SK-N-SH (cell line): ENCODE measurements at regions not wholly inside any gene's neighbourhood (a gene's known extent, or its start where the extent isn't known, plus 50 kb on each side); places are given as distances from the start of the nearest gene placed in this dataset.

Source experiments
- CTCF ChIA-PET: fragments of 300-600, 350-600 bp; formaldehyde crosslinking; extraction: SDS; loops from one replicate; lab custom pipeline; 2021; lab: Yijun Ruan, JAX
- POLR2A ChIA-PET: fragments of 350-600 bp; sonication (Branson Sonifier 250); formaldehyde crosslinking; extraction: SDS; loops from one replicate; lab custom pipeline; 2020; ENCODE audit warnings: antibody characterized with exemption, inconsistent platforms; lab: Yijun Ruan, JAX
- DNase-seq: peaks from one replicate; pipeline ENCODE4 v3.0.0; 2012
- H2AFZ ChIP-seq: fragments of 200-600 bp; sonication (generic); 2 replicates; pipeline ENCODE4 v1.8.1; 2016; ENCODE audit warnings: antibody characterized with exemption, mild to moderate bottlenecking, low read depth
- H3F3A ChIP-seq: fragments of 200-600 bp; sonication (generic); replicated peaks from 2 replicates; pipeline ENCODE3; 2016; ENCODE audit warnings: antibody characterized with exemption, mild to moderate bottlenecking; ENCODE audit not compliant: insufficient read depth
- H3K27ac ChIP-seq, 2 experiments: fragments of 200-500 bp in 1 of 2; fragments of 200-600 bp in 1 of 2; sonication (Bioruptor generic) in 1 of 2; sonication (generic), shearing (Covaris generic) in 1 of 2; 2 replicates each; pipeline versions ENCODE4 v1.5.1 to v1.6.1; 2014 to 2016; ENCODE audit warnings: low read depth in 2 of 2, inconsistent platforms in 1 of 2, low read length in 1 of 2, mild to moderate bottlenecking in 1 of 2, mixed read lengths in 1 of 2
- H3K27me3 ChIP-seq: fragments of 200-600 bp; sonication (generic), shearing (Covaris generic); 2 replicates; pipeline ENCODE4 v1.6.1; 2016; ENCODE audit warnings: mixed run types; ENCODE audit not compliant: insufficient read depth
- H3K36me3 ChIP-seq, 2 experiments: fragments of 200-500 bp in 1 of 2; fragments of 200-600 bp in 1 of 2; sonication (Bioruptor generic) in 1 of 2; sonication (generic) in 1 of 2; replicated peaks in 1 of 2; 2 replicates each; pipeline versions ENCODE3 to v1.5.1; 2014 to 2016; ENCODE audit warnings: low read length in 1 of 2, mild to moderate bottlenecking in 1 of 2; ENCODE audit not compliant: insufficient read depth in 2 of 2, control insufficient read depth in 1 of 2
- H3K4me1 ChIP-seq, 2 experiments: fragments of 200-500 bp in 1 of 2; fragments of 200-600 bp in 1 of 2; sonication (Bioruptor generic) in 1 of 2; sonication (generic), shearing (Covaris generic) in 1 of 2; 2 replicates each; pipeline versions ENCODE4 v1.5.1 to v1.6.1; 2014 to 2016; ENCODE audit warnings: low read depth in 1 of 2, low read length in 1 of 2, mixed run types in 1 of 2; ENCODE audit not compliant: insufficient read depth in 2 of 2, control insufficient read depth in 1 of 2
- H3K4me2 ChIP-seq: fragments of 200-600 bp; sonication (generic), shearing (Covaris generic); 2 replicates; pipeline ENCODE4 v1.6.1; 2017; ENCODE audit warnings: mixed run types
- H3K4me3 ChIP-seq, 2 experiments: fragments of 200-500 bp in 1 of 2; fragments of 200-600 bp in 1 of 2; sonication (Bioruptor generic) in 1 of 2; sonication (generic), shearing (Covaris generic) in 1 of 2; 2 replicates each; pipeline versions ENCODE4 v1.5.1 to v1.8.1; 2014 to 2016; ENCODE audit warnings: low read depth in 2 of 2, inconsistent platforms in 1 of 2, low read length in 1 of 2, mild to moderate bottlenecking in 1 of 2, mixed read lengths in 1 of 2, moderate library complexity in 1 of 2
- H3K79me2 ChIP-seq: fragments of 200-600 bp; sonication (generic); 2 replicates; pipeline ENCODE4 v1.8.1; 2017; ENCODE audit warnings: mild to moderate bottlenecking; ENCODE audit not compliant: insufficient read depth
- H3K9ac ChIP-seq: fragments of 200-600 bp; sonication (generic); 2 replicates; pipeline ENCODE4 v1.6.1; 2017; ENCODE audit warnings: mixed run types
- H3K9me2 ChIP-seq: fragments of 200-600 bp; sonication (generic); 2 replicates; pipeline ENCODE4 v1.6.1; 2017; ENCODE audit warnings: mixed run types
- H3K9me3 ChIP-seq: fragments of 200-600 bp; sonication (generic); 2 replicates; pipeline ENCODE4 v1.6.1; 2017; ENCODE audit warnings: mixed run types, mild to moderate bottlenecking, moderate library complexity
- H4K20me1 ChIP-seq: fragments of 200-600 bp; sonication (generic); 2 replicates; pipeline ENCODE4 v1.6.1; 2017; ENCODE audit warnings: mild to moderate bottlenecking, mixed run types; ENCODE audit not compliant: insufficient read depth
- CHD2 ChIP-seq: fragments of 150-350 bp; IDR thresholded peaks from 2 replicates; pipeline ENCODE4 v1.6.1; 2018; ENCODE audit warnings: low read length; ENCODE audit not compliant: partially characterized antibody
- EP300 ChIP-seq, 2 experiments: IDR thresholded peaks; 2 replicates each; pipeline versions ENCODE4 v1.4.0 to v1.6.1; 2012; ENCODE audit warnings: borderline replicate concordance in 1 of 2, low read depth in 1 of 2, low read length in 1 of 2
- FOSL2 ChIP-seq: IDR thresholded peaks from 2 replicates; pipeline ENCODE4 v1.4.0; 2012; ENCODE audit warnings: low read depth, mild to moderate bottlenecking, moderate library complexity, borderline replicate concordance
- FOXM1 ChIP-seq: IDR thresholded peaks from 2 replicates; pipeline ENCODE4 v1.4.0; 2012; ENCODE audit warnings: low read depth, mild to moderate bottlenecking
- GATA2 ChIP-seq: sonication (generic); formaldehyde crosslinking; IDR thresholded peaks from 2 replicates; pipeline ENCODE4 v1.5.0; 2020; ENCODE audit warnings: mild to moderate bottlenecking, missing genetic modification reagents
- IRF3 ChIP-seq: fragments of 150-350 bp; IDR thresholded peaks from 2 replicates; pipeline ENCODE4 v1.6.1; 2016; ENCODE audit warnings: mild to moderate bottlenecking, low read depth, low read length
- JUND ChIP-seq: IDR thresholded peaks from 2 replicates; pipeline ENCODE4 v1.4.0; 2012
- MEF2A ChIP-seq: IDR thresholded peaks from 2 replicates; pipeline ENCODE4 v1.4.0; 2012; ENCODE audit warnings: low read depth, borderline replicate concordance
- MXI1 ChIP-seq: IDR thresholded peaks from 2 replicates; pipeline ENCODE4 v1.6.1; 2012; ENCODE audit warnings: mild to moderate bottlenecking, low read depth, low read length, improper control_type of control experiment
- NFIC ChIP-seq: IDR thresholded peaks from 2 replicates; pipeline ENCODE4 v1.4.0; 2012; ENCODE audit warnings: borderline replicate concordance
- PBX3 ChIP-seq: IDR thresholded peaks from 2 replicates; pipeline ENCODE4; 2012
- POLR2AphosphoS5 ChIP-seq: IDR thresholded peaks from 2 replicates; pipeline ENCODE4 v1.6.1; 2012; ENCODE audit warnings: low read depth, low read length
- REST ChIP-seq: IDR thresholded peaks from 2 replicates; pipeline ENCODE4 v1.6.1; 2012; ENCODE audit warnings: mild to moderate bottlenecking, low read depth, low read length, moderate library complexity
- RFX5 ChIP-seq: IDR thresholded peaks from 2 replicates; pipeline ENCODE4 v1.6.1; 2012; ENCODE audit warnings: mild to moderate bottlenecking, improper control_type of control experiment, low read length
- RXRA ChIP-seq: IDR thresholded peaks from 2 replicates; pipeline ENCODE4 v1.4.0; 2012; ENCODE audit warnings: low read depth, mild to moderate bottlenecking, borderline replicate concordance
- SIN3A ChIP-seq: IDR thresholded peaks from 2 replicates; pipeline ENCODE4 v1.6.1; 2012; ENCODE audit warnings: low read depth, mild to moderate bottlenecking, low read length, moderate library complexity, borderline replicate concordance
- SMC3 ChIP-seq: IDR thresholded peaks from 2 replicates; pipeline ENCODE4 v1.6.1; 2012; ENCODE audit warnings: low read depth, low read length, improper control_type of control experiment
- TAF1 ChIP-seq: IDR thresholded peaks from 2 replicates; pipeline ENCODE4 v1.6.1; 2012; ENCODE audit warnings: low read depth, mild to moderate bottlenecking, low read length, moderate library complexity, borderline replicate concordance
- TEAD4 ChIP-seq: IDR thresholded peaks from 2 replicates; pipeline ENCODE4 v1.4.0; 2012; ENCODE audit warnings: mild to moderate bottlenecking, borderline replicate concordance; ENCODE audit not compliant: insufficient read depth
- YY1 ChIP-seq: IDR thresholded peaks from 2 replicates; pipeline ENCODE4 v1.4.0; 2012; ENCODE audit warnings: low read depth, mild to moderate bottlenecking
- WGBS: methylation state at CpG from one replicate; pipeline ENCODE4 v1.1.6; 2017; ENCODE audit warnings: low lambda C conversion rate; 5-methylcytosine and 5-hydroxymethylcytosine counted together

GRCh38 chr2:51994123-51994763 is 962.3 kb upstream of the NRXN1 start:
- Histone ChIP-seq H3K27me3 (no peaks in the 10 kb centered on the region), H3K4me2 (peak overlapping the region; percentile 34; the same call in 1 of the 2 replicates), H3K27ac (peak overlapping the region in 1 of 2 experiments; percentile 90; a peak in 2 of 4 replicates), H3K9me2 (no peaks in the 10 kb centered on the region), H3K9me3 (no peaks in the 10 kb centered on the region), H3K4me3 (no peak overlapping the region), H3F3A (peaks cover 35% of the 10 kb centered on the region), H4K20me1 (no peaks in the 10 kb centered on the region), H3K4me1 (peaks cover 0 to 31% of the 10 kb centered on the region in 2 experiments; a peak in 3 of 4 replicates), H3K36me3 (no peaks in the 10 kb centered on the region), H2AFZ (peak overlapping the region; percentile 60; the same call in 1 of the 2 replicates), H3K79me2 (no peaks in the 10 kb centered on the region), H3K9ac (peak overlapping the region; percentile 16; the same call in 1 of the 2 replicates)
- TF ChIP-seq NFIC = no peak
- TF ChIP-seq EP300 (IDR thresholded peaks at IDR 0.05; ENCODE audit: borderline replicate concordance in 1 of 2, low read depth in 1 of 2, low read length in 1 of 2) = no peak
- no peak for TF ChIP-seq SIN3A
- no peak for TF ChIP-seq YY1
- TF ChIP-seq POLR2AphosphoS5 = no peak
- no peak for TF ChIP-seq FOSL2
- no peak for TF ChIP-seq SMC3
- no peak for TF ChIP-seq PBX3
- TF ChIP-seq JUND = no peak
- TF ChIP-seq IRF3 = no peak
- no peak for TF ChIP-seq MXI1
- TF ChIP-seq CHD2 = no peak
- TF ChIP-seq RXRA = no peak
- no peak for TF ChIP-seq RFX5
- no peak for TF ChIP-seq GATA2
- no peak for TF ChIP-seq FOXM1
- TF ChIP-seq REST = no peak
- no peak for TF ChIP-seq TEAD4
- no peak for TF ChIP-seq TAF1
- no peak for TF ChIP-seq MEF2A
- 17% methylated on average over 1 of the region's 1 CpG for WGBS
- DNase-seq = no peak
- ChIA-PET POLR2A (no interaction called here), CTCF (no interaction called here)
